ENCODE measurements at regions not wholly inside any gene's neighbourhood (a gene's known extent, or its start where the extent isn't known, plus 50 kb on each side); places are given as distances from the start of the nearest gene placed in this dataset.

GRCh38 chr1:157405662-157406061 is 146.7 kb downstream of the FCRL5 start:
- ChIA-PET CTCF (interaction anchor here (1.1 to 1.4 kb wide), 3 partner anchors 15 to 28 kb away, joined by 3 to 8 read pairs (median 3); no protein-coding TSS in a partner anchor), POLR2A (no interaction called here)
- H3K27me3 ChIP-seq (ENCODE audit: control insufficient read depth in 2 of 2, insufficient read depth in 2 of 2, low read length in 2 of 2), result no peaks in the 10 kb centered on the region
- no peaks in the 10 kb centered on the region for H3K9me1 ChIP-seq (replicated peaks; ENCODE audit: control insufficient read depth, extremely low read depth, insufficient read depth, low read length)
- peaks cover 11% of the 10 kb centered on the region for H3K4me1 ChIP-seq (ENCODE audit: control insufficient read depth, extremely low read depth, insufficient read depth, low read length)
- DNase-seq (ENCODE audit: low read depth, low spot score), result no peak
- H3K36me3 ChIP-seq (ENCODE audit: control insufficient read depth in 2 of 2, extremely low read depth in 1 of 2, insufficient read depth in 2 of 2, low read length in 2 of 2), result no peaks in the 10 kb centered on the region
- H3K4me3 ChIP-seq (replicated peaks in 1 of 3; ENCODE audit: insufficient read depth in 1 of 3, low read depth in 1 of 3, low read length in 3 of 3), result no peak overlapping the region
- intact Hi-C loops (cut with micrococcal nuclease) (no loop called here), dilution Hi-C loops (cut with MboI; ENCODE audit: extremely low pct_ligation_motif_present, low sequenced_read_pairs) (no loop called here)
- no peaks in the 10 kb centered on the region for H3K79me2 ChIP-seq (ENCODE audit: control insufficient read depth, insufficient read depth, low read length)
- no peak overlapping the region for H3K9ac ChIP-seq (replicated peaks; ENCODE audit: extremely low read depth, insufficient read depth, low read length)
- TF ChIP-seq, protein P1, sequence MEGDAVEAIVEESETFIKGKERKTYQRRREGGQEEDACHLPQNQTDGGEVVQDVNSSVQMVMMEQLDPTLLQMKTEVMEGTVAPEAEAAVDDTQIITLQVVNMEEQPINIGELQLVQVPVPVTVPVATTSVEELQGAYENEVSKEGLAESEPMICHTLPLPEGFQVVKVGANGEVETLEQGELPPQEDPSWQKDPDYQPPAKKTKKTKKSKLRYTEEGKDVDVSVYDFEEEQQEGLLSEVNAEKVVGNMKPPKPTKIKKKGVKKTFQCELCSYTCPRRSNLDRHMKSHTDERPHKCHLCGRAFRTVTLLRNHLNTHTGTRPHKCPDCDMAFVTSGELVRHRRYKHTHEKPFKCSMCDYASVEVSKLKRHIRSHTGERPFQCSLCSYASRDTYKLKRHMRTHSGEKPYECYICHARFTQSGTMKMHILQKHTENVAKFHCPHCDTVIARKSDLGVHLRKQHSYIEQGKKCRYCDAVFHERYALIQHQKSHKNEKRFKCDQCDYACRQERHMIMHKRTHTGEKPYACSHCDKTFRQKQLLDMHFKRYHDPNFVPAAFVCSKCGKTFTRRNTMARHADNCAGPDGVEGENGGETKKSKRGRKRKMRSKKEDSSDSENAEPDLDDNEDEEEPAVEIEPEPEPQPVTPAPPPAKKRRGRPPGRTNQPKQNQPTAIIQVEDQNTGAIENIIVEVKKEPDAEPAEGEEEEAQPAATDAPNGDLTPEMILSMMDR (IDR thresholded peaks at IDR 0.05; ENCODE audit: extremely low read depth in 1 of 2, insufficient read depth in 1 of 2, low read depth in 1 of 2, low read length in 2 of 2), result no peak
- TF ChIP-seq POLR2A (IDR thresholded peaks at IDR 0.05; ENCODE audit: low read depth, low read length) (no peak), POLR2AphosphoS5 (IDR thresholded peaks at IDR 0.05; ENCODE audit: insufficient read depth, low read depth, low read length) (no peak), FOS (IDR thresholded peaks at IDR 0.05; ENCODE audit: borderline replicate concordance, insufficient read depth, low read length) (no peak), GATA2 (IDR thresholded peaks at IDR 0.05; ENCODE audit: insufficient read depth, insufficient read length, low read depth, low read length) (no peak), EZH2 (IDR thresholded peaks at IDR 0.05; ENCODE audit: borderline replicate concordance, low read depth, low read length, severe bottlenecking) (no peak), JUN (IDR thresholded peaks at IDR 0.05; ENCODE audit: borderline replicate concordance, insufficient read depth, insufficient read length, low read depth) (no peak), MYC (IDR thresholded peaks at IDR 0.05; ENCODE audit: low read depth, low read length) (no peak), MAX (IDR thresholded peaks at IDR 0.05; ENCODE audit: insufficient read depth, insufficient read length) (no peak)
- no peak overlapping the region for H3K27ac ChIP-seq (ENCODE audit: insufficient read depth, low read depth, low read length)
- no peaks in the 10 kb centered on the region for H3K9me3 ChIP-seq (replicated peaks; ENCODE audit: control insufficient read depth, insufficient read depth, low read length)
- no peak overlapping the region for H3K4me2 ChIP-seq (ENCODE audit: insufficient read depth, low read length)
- no TSS peak for BruUV-seq (replicated peaks)
- no peak overlapping the region for H2AFZ ChIP-seq (ENCODE audit: low read depth, low read length)
- no peak for FAIRE-seq
- no peaks in the 10 kb centered on the region for H4K20me1 ChIP-seq (replicated peaks; ENCODE audit: control insufficient read depth, extremely low read depth, insufficient read depth, low read length)

Measured in endothelial cell of umbilical vein (primary cell).